ENCODE measurements at regions not wholly inside any gene's neighbourhood (a gene's known extent, or its start where the extent isn't known, plus 50 kb on each side); places are given as distances from the start of the nearest gene placed in this dataset.

GRCh38 chr11:104221455-104221854 lies 57.5 kb upstream of the PDGFD start:
- no peak overlapping the region for H3K4me3 Mint-ChIP-seq
- no peak for ATAC-seq (replicated peaks; ENCODE audit: extremely low read depth, poor library complexity, severe bottlenecking)

DNA sequence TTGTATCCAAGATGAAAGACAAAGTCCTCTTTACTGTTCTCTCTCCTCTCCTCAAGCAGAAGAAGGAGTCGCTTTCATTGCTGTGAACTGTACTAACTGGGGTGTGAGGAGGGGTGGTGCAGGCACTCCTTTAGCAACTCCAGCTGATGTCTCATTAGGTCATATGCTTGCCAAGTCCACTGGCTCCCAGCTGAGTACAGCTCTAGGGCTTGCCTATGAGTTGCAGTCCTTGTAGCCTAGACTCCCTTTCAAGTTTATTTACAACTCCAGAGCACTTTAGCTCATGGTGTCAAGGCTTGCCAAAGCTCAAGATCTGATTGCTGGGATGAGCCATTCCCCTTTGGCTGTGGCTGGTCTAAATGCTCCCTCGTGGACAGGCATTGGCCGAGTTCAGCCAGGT lies 55.1 kb upstream of the PDGFD start:
- Mint-ChIP-seq H3K36me3 (ENCODE audit: insufficient read depth) (no peaks in the 10 kb centered on the region), H3K4me3 (no peak overlapping the region), H3K4me1 (no peaks in the 10 kb centered on the region), H3K9me3 (peaks cover 6% of the 10 kb centered on the region), H3K27ac (ENCODE audit: low read depth) (no peak overlapping the region), H3K27me3 (no peaks in the 10 kb centered on the region)
- no peak for ATAC-seq (replicated peaks; ENCODE audit: extremely low read depth, poor library complexity, severe bottlenecking)
- DNase-seq (ENCODE audit: low spot score in 2 of 2), result no peak

More at GRCh38 chr11:104221455-104221854, 57.5 kb upstream of the PDGFD start:
- Mint-ChIP-seq H3K27me3 (no peaks in the 10 kb centered on the region), H3K4me1 (no peaks in the 10 kb centered on the region), H3K9me3 (no peaks in the 10 kb centered on the region), H3K36me3 (ENCODE audit: insufficient read depth) (no peaks in the 10 kb centered on the region), H3K27ac (ENCODE audit: low read depth) (no peak overlapping the region)
- no peak for DNase-seq (ENCODE audit: low spot score in 2 of 2)

- H3K36me3 Mint-ChIP-seq (ENCODE audit: insufficient read depth), result no peaks in the 10 kb centered on the region
Measured at GRCh38 chr11:104214517-104214916, 50.6 kb upstream of the PDGFD start.

More at GRCh38 chr11:104214517-104214916, 50.6 kb upstream of the PDGFD start:
- ATAC-seq (replicated peaks; ENCODE audit: extremely low read depth, poor library complexity, severe bottlenecking) (no peak), DNase-seq (ENCODE audit: low spot score in 2 of 2) (no peak)
- Mint-ChIP-seq H3K27ac (ENCODE audit: low read depth) (no peak overlapping the region), H3K4me1 (no peaks in the 10 kb centered on the region), H3K4me3 (no peak overlapping the region), H3K9me3 (peaks cover 12% of the 10 kb centered on the region), H3K27me3 (peaks cover 12% of the 10 kb centered on the region)

All from central memory CD8-positive, alpha-beta T cell (primary cell).